ENCODE measurements at regions not wholly inside any gene's neighbourhood (a gene's known extent, or its start where the extent isn't known, plus 50 kb on each side); places are given as distances from the start of the nearest gene placed in this dataset.

DNA sequence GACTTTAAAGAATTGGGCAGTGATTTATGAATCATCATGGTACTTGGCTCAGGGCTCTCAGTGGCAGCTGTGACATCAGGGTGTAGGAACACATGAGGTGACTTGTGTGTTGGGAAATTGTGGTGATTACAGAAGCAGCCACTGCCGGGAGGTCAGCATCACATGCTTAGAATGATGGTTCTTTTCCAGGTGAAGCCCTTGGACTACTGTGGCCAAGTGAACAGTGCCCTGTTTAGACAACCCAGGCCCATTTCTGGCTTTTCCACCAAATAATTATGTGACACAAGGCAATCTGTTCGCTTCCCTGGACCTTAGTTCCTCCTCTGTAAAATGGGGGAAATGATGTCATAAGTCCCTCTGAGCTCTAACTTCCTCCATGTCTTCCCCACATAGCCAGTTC lies 139.7 kb upstream of the ROPN1 start:
- TF ChIP-seq, protein P1, sequence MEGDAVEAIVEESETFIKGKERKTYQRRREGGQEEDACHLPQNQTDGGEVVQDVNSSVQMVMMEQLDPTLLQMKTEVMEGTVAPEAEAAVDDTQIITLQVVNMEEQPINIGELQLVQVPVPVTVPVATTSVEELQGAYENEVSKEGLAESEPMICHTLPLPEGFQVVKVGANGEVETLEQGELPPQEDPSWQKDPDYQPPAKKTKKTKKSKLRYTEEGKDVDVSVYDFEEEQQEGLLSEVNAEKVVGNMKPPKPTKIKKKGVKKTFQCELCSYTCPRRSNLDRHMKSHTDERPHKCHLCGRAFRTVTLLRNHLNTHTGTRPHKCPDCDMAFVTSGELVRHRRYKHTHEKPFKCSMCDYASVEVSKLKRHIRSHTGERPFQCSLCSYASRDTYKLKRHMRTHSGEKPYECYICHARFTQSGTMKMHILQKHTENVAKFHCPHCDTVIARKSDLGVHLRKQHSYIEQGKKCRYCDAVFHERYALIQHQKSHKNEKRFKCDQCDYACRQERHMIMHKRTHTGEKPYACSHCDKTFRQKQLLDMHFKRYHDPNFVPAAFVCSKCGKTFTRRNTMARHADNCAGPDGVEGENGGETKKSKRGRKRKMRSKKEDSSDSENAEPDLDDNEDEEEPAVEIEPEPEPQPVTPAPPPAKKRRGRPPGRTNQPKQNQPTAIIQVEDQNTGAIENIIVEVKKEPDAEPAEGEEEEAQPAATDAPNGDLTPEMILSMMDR (IDR thresholded peaks at IDR 0.05; ENCODE audit: low read depth, low read length, poor library complexity, severe bottlenecking) = no peak
- no peak for TF ChIP-seq EZH2phosphoT487 (IDR thresholded peaks at IDR 0.05; ENCODE audit: borderline replicate concordance, low read length)

All from DOHH2 (cell line).